ENCODE measurements at regions not wholly inside any gene's neighbourhood (a gene's known extent, or its start where the extent isn't known, plus 50 kb on each side); places are given as distances from the start of the nearest gene placed in this dataset.

DNA sequence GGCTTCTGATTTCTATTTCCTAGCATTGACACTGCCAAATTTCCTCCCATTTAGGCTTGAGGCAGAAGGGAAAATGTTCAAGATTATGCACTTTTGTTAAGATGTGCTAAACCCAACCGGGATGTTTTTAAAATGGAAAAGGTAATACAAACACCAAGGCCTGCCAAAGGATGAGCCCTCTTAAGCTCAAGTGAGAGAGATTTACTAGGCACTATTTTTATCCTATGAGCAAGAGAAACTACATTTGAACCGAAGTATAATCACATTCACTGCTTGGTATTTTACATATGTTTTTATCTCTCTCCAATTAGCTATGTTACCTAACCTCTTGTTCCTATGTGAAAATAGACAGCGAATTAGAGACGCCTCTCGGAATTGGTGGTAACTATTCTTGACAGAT, 295.8 kb downstream of the GABRB3 start:
- WGBS, 2 donors = 88 to 89% methylated on average over 5 of the region's 5 CpGs
- peaks cover 0 to 7% (median 2%) of the 10 kb centered on the region in 4 donors for H3K9me3 ChIP-seq (ENCODE audit: control insufficient read depth in 4 of 4, insufficient read depth in 3 of 4, low read length in 3 of 4)

GRCh38 chr15:26475554-26475953, 297.3 kb downstream of the GABRB3 start:
- Histone ChIP-seq H3K27ac (ENCODE audit: low read depth in 1 of 2, low read length in 1 of 2) (no peak overlapping the region), H3K36me3 (ENCODE audit: control insufficient read depth in 4 of 4, insufficient read depth in 4 of 4, low read length in 4 of 4) (no peaks in the 10 kb centered on the region), H3K4me1 (ENCODE audit: control insufficient read depth in 5 of 5, insufficient read depth in 5 of 5, low read length in 5 of 5) (no peaks in the 10 kb centered on the region), H3K27me3 (ENCODE audit: control insufficient read depth in 3 of 3, insufficient read depth in 3 of 3, low read length in 2 of 3) (no peaks in the 10 kb centered on the region), H3K9ac (ENCODE audit: insufficient read depth in 1 of 2, low read length in 2 of 2) (no peak overlapping the region), H3K9me3 (ENCODE audit: control insufficient read depth in 4 of 4, insufficient read depth in 3 of 4, low read length in 3 of 4) (peaks cover 0 to 7% (median 2%) of the 10 kb centered on the region in 4 donors), H3K4me3 (no peak overlapping the region)
- no peak for TF ChIP-seq CTCF (IDR thresholded peaks at IDR 0.05; ENCODE audit: control extremely low read depth, extremely low read depth)
- DNase-seq (no peak), ATAC-seq (ENCODE audit: insufficient read depth, low FRiP score) (no peak)
- WGBS, 2 donors = 69 to 76% methylated on average over 7 of the region's 7 CpGs

More for the DNA sequence above, 295.8 kb downstream of the GABRB3 start:
- Histone ChIP-seq H3K27me3 (ENCODE audit: control insufficient read depth in 3 of 3, insufficient read depth in 3 of 3, low read length in 2 of 3) (no peaks in the 10 kb centered on the region), H3K4me1 (ENCODE audit: control insufficient read depth in 5 of 5, insufficient read depth in 5 of 5, low read length in 5 of 5) (no peaks in the 10 kb centered on the region), H3K9ac (ENCODE audit: insufficient read depth in 1 of 2, low read length in 2 of 2) (no peak overlapping the region), H3K4me3 (no peak overlapping the region), H3K36me3 (ENCODE audit: control insufficient read depth in 4 of 4, insufficient read depth in 4 of 4, low read length in 4 of 4) (no peaks in the 10 kb centered on the region), H3K27ac (ENCODE audit: low read depth in 1 of 2, low read length in 1 of 2) (no peak overlapping the region)
- DNase-seq (no peak), ATAC-seq (ENCODE audit: insufficient read depth, low FRiP score) (no peak)
- TF ChIP-seq CTCF (IDR thresholded peaks at IDR 0.05; ENCODE audit: control extremely low read depth, extremely low read depth) = no peak

- Histone ChIP-seq H3K27ac (ENCODE audit: low read depth in 1 of 2, low read length in 1 of 2) (no peak overlapping the region), H3K9ac (ENCODE audit: insufficient read depth in 1 of 2, low read length in 2 of 2) (no peak overlapping the region), H3K4me3 (no peak overlapping the region), H3K36me3 (ENCODE audit: control insufficient read depth in 4 of 4, insufficient read depth in 4 of 4, low read length in 4 of 4) (no peaks in the 10 kb centered on the region), H3K4me1 (ENCODE audit: control insufficient read depth in 5 of 5, insufficient read depth in 5 of 5, low read length in 5 of 5) (no peaks in the 10 kb centered on the region), H3K27me3 (ENCODE audit: control insufficient read depth in 3 of 3, insufficient read depth in 3 of 3, low read length in 2 of 3) (no peaks in the 10 kb centered on the region), H3K9me3 (ENCODE audit: control insufficient read depth in 4 of 4, insufficient read depth in 3 of 4, low read length in 3 of 4) (peaks cover 0 to 9% (median 2%) of the 10 kb centered on the region in 4 donors)
- WGBS, 2 donors = 69 to 73% methylated on average over 5 of the region's 5 CpGs
- ATAC-seq (ENCODE audit: insufficient read depth, low FRiP score) (no peak), DNase-seq (no peak)
- no peak for TF ChIP-seq CTCF (IDR thresholded peaks at IDR 0.05; ENCODE audit: control extremely low read depth, extremely low read depth)
These were observed 300.2 kb downstream of the GABRB3 start for GRCh38 chr15:26472661-26473060.

Measured in lung (tissue), 11 donors.